Activated CD8-positive, alpha-beta memory T cell treated with anti-CD3 and anti-CD28 coated beads, Interleukin-2, amount 50 U/mL, for 4 hours (primary cell): ENCODE measurements at regions not wholly inside any gene's neighbourhood (a gene's known extent, or its start where the extent isn't known, plus 50 kb on each side); places are given as distances from the start of the nearest gene placed in this dataset.
"Not testable (repeated sequence)": the region's sequence is repeated elsewhere in the genome, so short reads cannot be mapped to it uniquely, and the experiment has no call there.

Experiments
- DNase-seq: peaks from one replicate; pipeline ENCODE4 v3.0.0-alpha.2; 2020

DNA sequence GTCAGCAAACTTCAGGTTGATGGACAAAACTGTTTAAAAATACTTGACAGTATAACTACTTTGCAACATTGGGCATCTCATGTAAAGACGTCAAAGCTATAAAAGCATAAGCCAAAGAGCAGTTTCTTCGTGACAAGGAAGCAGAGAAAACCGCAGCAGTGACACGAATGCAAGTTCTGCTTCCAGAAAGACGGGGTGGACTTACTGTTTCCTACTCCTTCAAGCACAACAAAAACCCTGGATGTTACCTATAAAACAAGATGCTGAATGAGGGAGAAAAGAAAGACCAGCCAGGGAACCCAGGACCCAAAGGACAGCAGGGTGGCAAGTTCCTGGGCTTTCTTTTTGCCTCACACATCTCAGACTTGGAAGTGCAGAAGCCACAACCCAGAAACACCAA is 98.0 kb downstream of the DLL1 start:
- DNase-seq = no peak

DNA sequence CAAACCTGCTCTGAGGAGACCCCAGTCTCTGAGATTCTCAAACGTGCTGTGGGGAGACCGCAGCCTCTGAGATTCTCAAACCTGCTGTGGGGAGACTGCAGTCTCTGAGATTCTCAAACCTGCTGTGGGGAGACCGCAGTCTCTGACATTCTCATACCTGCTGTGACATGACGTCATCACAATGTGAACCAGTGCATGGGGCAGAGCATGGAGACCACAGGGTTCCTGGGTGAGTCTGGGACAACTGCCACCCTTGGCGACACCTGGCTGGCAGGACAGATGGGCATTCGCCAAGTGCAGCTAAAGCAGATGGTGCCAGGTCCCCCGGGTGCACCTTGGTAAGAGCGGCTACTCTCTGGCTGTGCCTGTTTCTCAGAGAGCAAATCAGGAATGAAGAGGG is 98.8 kb downstream of the DLL1 start:
- DNase-seq = not testable (repeated sequence)

DNA sequence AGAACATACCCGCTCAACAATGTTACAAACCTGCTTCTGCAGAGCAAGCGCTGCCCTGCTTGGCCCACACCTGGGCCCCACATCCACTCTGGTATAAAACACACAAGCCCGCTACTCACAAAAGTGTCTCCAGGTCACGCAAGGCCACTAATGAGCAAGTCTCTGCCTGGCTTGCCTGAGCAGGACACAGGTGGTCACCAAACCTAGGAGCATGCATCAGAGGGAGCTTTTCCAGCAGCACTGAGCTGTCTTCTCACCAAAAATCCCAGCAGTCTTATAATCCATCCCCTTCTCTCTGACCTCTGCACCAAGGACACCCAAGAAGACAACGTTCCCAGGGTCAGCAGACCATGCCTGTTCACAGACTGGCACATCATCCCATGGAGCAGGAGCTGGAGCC is 100.8 kb downstream of the DLL1 start:
- no peak for DNase-seq

DNA sequence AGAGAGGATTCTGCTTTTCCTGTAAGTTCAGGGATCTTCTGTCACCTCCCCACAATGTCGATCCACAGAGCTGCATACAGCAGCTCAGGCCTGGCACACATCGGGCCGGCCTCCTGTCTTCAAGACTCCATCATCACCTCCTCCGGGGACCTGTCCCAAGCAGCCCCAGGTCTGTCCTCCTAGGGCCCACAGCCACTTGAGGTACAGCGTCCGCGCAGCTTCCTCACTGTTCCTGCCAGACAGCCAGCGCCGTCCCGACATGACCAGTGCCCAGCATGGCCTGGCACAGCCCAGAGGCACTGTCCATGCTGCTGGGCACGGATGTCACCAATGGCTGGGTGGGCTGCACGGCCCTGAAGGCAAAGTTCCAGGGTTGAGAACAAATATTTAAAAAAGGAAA is 101.6 kb downstream of the DLL1 start:
- DNase-seq = no peak

DNA sequence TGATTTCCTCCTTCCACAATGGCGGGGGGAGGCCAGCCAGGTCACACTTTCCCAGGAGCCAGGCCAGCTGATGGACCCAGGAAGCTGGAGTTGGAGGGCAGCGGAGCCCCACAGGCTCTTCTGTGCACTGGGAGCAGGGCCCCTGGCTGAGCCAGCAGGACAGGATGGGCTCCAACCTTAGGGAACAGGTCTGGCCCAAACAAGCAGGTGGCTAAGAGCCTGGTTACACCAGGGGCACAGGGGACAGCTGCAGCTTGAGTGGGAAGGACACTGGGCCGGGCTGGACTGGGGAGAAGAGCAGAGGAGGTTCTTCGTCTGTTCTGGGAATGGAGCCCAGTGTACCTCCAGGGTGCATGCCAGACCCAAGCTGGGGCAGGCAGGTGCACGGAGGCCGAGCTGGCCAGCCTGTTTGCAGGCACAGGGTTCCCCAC is 102.3 kb downstream of the DLL1 start:
- DNase-seq = no peak

DNA sequence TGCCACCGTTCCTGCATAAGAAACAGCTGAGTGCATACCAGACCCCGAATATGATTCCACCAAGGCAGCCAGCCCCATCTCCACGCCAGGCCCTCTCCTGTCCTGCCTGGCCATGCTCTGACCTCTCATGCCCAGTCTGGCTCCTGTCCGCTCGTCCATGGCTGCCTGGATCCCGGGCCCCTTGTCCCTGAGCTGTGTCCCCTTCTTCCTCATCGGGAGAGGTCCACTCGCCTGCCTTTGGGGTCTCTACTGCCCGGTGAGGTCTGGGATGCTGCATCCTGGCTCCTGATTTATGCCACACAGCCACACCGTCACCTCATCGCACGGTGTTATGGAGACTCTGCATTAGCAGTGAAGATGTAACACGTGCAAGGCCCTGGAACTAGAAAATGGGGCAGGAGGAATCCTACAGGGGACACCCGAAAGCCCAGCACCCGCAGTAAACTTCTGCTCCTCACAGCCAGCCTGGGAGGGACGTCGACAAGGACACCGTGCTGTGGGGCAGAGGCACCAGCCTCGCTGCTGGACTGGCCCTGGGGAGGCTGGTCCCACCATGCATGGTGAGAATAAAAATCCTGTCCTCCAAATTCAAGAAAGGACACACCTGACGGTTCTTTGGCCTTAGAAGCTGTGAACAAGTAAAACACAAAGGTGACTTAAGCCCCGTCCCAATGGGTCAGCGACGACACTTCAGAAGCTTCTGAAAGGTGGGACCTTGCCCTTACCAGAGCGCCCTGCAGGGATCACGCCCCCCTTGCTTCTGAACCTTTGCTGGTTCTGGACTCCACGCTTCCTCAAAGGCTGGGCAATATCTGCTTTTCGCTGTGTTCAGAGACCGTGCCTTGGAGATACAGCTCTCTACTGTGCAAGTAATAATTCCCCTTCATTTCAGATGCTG is 103.0 kb downstream of the DLL1 start:
- DNase-seq = no peak

DNA sequence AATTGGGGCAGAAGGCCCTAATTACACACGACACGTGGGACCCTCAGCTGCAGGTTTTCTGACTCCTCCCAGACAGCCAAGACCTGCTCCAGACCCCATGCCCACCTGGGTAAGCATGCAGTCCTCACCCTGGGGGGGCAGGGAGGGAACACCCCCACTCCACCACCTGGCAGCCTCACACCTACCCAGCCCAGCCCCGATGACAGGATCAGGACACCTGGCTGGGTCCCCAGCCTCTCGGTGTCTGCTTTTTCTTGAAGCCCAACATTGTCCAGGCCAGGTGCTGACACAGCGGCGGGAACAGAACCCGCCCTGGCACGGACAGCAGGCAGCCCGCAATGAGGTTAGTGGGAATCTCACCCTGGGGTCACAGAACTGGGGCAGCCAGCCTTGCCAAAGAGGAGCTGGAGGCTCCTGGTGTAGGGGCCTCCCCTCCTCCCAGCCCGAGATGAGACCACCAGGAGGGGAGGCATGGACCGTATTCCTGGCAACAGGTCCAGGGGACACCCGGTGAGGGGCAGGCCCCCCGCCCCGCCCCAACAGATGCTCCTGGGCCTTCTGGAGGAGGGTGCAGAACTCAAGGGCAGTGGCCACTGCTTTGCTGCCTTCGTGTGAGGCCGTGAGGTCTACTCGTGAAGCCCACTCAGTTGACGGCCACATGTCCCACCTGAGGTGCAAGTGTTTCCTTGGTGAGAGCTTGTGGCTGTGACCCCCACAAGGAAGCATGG is 103.8 kb downstream of the DLL1 start:
- no peak for DNase-seq

DNA sequence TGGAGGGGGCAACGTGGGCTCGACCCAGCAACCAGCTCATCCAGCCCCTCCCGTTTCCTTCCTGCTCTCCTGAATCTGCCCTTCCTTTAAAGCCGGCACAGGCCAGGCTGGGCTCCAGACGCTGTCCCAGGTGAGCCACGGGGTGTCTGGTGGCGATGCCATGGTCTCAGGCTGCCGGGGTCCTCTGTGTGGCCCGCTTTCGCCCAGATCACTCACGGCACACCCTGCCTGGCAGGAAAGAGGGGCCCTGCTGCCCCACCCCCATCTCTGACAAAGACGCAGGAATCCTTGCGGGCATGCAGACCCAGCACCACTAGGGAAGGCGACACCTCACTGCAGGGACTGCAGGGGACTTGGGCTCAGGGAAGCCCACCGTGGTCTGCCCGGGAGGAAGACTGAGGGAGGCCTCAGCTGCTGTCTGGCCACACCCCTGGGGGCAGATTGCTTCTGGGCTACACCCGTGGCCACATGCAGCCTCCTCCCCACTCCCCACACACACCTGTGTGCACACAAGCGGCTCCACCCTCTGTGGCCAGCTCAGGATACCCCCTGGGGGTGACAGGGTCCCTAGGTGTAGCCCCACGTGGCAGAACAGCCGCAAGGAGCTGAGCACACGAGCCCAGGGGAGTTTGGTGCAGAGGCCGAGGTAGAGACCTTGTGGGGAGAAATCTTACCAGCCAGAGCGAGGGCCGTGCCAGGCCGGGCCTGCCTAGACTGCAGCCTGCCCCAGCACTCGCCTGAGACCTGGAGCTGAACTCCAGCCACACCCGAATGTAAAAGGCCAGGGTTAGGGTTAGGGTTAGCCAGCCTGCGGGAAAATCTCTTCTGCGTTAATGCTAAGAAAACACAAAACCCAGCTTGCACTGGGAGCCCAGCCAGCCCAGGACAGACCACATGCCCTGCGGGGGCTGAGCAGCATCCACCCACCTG is 104.6 kb downstream of the DLL1 start:
- DNase-seq = no peak

DNA sequence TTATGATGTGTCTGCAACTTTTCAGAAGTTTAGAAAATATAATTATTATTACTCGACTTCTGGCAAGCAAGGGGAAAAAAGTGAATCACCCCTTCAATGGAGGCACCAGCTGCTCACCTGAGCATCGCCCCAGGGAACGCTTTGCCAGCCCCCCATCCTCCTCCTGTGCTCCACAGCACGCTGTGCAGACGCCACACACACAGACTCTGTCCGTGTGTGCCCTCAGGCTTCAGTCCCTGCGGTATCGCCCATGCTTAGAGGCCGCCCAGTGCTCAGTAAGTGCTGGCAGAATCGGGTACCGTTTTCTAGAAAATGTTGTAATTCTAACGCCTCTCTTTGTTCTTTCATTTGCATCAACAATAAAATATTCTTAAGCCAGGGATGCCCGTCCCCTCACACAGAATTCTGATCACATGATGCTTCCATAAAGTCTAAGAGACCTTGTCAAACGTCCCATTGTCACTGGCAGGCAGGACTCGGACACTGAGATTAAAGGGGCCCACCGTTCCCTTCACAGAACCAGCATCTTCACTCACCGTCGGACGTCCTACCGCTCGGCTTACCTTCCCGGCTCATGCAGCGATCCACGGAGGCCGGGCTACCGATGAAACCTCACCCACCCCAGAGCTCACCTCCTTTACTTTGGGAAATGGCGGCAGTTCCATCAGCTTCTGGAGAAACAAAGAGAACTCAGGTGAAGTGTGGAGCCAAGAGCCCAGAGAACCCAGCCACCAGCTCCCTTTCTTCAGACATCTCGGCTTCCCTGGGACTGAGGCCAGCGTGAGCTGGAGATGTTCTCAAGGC is 105.5 kb downstream of the DLL1 start:
- DNase-seq = no peak

DNA sequence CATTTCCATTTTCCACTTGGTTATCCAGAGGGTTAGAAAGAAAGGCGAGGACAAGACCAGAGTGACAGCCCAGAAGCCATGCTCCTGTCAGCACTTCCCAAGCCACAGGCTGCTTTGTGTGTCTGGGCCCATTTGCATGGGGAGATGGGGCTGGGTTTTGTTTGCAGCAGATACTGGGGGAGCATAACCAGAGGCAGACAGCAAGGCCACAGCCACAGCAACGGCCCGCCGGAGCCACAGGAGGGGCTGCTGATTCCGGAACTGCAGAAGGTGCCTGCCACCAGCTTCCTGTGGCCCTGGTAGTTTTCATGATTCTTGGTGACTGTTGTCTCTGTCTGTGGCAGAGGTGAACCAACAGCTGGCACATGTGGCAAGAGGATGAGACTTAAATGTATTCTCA is 106.6 kb downstream of the DLL1 start:
- DNase-seq = no peak

DNA sequence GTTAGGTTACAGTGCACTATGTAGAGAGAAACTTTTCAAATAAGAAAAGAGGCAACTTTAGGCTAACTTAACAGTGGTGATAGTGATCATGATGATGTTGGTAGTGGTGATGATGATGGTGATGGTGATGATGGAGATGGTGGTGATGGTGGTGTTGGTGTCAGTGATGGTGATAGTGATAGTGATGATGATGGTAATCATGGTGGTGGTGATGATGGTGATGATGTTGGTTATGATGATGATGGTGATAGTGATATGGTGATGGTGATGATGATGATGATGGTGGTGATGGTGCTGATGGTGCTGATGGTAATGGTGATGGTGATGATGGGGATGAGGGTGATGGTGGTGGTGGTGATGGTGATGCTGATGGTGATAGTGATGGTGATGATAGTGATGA is 107.4 kb downstream of the DLL1 start:
- no peak for DNase-seq

DNA sequence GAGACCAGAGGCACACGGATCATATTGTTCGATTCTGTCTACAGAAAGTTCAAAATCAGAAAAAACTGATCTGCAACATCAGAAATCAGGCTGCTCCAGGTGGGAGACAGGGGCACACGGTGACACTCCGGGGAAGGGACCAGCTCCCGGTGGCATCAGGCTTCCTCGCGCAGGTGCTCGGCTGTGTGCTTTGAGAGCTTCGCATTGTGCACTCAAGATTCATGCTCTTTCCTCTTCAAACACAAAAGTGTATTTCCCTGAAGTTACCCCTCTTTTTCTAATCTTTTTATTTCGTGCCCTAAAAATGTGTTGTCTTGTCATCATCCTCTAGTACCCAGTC is 108.1 kb downstream of the DLL1 start:
- DNase-seq = no peak

DNA sequence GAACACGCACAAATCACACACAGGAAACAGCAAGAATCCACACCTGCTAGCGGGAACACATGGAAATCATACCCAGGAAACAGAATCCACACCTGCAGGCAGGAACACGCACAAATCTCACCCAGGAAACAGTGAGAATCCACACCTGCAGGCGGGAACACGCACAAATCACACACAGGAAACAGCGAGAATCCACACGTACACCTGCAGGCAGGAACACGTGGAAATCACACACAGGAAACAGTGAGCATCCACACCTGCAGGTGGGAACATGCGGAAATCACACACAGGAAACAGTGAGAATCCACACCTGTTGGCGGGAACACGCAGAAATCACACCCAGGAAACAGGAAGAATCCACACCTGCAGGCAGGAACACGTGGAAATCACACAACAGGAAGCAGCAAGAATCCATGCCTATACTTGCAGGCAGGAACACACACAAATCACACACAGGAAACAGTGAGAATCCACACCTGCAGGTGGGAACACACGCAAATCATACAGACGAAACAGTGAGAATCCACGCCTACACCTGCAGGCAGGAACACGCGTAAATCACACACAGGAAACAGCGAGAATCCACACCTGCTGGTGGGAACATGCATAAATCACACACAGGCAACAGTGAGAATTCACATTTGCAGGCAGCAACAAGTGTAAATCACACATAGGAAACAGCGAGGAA is 108.6 kb downstream of the DLL1 start:
- DNase-seq = no peak

DNA sequence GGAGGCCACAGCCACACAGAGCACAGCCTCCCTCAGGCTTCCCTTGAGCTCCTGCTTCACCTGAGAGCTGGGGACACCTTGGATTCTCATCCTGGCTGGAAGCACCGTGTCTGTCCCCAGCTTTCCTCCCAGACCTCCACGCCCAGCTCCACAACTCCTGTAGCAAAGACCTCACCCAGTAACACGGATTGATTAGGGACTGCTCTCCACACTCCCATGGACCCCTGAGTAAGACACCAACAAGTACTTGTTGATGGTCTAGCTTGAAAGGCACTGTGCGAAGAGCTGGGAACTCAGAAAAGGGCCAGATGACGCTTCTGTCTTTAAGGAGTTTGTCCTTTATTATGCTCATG is 109.6 kb downstream of the DLL1 start:
- DNase-seq = no peak

DNA sequence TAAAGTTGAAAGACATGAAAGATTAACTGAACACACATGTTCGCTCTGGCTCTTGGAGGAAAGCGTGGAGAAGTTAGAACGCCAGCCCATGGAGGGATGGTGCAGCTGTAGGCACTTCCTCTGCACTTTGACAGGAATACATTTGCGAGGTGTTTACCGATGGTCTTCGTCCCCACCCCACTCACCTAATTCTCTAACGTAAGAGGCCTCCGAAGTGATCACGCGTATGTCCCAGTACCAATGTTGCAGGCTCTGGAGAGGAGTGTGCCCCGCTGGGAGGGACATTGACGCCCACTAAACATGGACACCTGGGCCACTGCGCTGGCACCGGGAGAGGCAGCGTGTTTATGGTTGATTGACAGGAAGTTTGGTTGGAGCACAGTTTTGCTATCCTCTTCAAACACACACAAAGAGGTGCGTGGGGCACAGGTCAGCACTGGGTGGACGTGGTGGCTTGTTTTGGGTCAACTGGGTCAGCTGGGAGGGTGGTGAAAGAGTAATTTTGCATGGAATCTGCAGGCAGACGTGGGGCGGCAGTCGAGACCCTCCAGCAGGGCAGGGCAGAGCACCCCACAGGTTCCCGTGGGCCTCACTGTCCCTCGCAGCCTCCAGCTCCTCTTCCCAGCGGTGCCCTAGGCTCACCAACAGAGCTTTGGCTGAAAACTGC is 110.1 kb downstream of the DLL1 start:
- no peak for DNase-seq

DNA sequence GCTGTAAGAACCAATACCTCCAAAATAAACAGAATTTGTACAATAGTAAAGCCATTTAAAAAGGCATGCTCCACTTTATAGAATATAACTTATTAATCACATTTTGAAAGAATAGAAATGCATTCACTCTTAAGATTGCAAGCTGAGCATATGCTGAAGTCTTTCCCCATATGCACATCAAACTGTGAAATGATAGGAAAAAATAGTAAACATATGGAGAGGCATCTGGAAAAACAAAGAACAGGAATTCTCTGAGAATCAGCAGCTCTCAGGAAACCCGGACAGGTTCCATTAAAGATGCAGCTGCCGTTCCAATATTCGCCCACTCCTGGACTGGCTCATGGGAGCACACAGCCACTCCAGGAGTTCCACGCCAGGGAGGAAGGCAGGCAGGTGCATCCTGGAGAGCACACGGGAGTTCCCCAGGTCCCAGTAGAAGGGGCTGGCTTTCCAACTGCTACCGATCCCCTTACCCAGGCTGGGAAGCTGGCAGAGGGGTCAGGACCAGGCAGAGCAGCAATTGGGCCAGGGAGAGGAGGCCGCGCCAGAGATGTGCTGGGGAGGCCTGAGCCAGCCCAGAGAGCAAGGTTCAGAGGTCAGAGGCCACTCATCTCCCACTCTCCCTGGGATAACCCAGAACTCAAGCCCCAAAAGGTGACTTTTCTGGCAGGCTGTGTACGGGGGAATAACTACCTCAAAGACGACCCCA is 111.1 kb downstream of the DLL1 start:
- no peak for DNase-seq

DNA sequence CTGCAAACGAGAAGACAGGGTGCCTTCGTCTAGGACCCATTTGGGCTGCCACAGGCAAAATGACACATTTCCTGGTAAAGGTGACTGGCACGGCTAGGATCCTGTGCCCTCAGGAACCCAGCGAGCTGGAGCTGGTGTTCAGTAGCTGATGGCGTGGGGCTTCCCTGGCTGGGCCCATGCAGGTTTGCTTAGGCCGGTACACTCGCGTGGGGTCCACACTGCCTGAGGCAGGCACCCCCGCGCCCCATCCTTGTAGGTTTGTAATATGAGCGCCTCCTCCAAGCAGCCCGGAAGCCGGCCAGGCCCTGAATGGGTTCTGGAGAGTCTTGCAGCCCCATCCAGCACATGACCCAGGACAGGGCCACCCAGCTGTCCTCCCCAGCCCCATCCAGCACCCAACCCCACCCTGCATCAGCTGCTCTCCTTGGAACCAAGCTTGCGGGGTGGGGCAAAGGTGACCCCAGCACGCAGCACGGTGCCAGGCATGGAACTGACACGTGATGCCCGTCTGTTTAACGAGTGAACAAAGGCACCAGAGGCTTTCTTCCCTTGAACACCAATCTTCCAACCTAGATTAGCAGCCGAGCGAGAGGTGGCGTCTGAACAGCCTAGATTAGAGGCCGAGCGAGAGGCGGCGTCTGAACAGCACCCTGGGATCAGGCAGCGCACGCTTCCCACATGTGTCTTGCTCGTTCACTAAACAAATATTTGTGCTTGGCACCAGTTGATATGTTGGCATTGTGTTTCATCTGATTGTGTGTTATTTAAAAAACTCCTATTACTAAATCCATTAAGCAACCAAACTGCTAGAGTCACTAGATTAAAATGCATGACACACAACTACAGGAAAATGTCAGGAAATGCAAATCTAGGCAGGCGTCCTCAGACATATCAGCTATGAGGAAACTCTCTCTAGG is 112.1 kb downstream of the DLL1 start:
- no peak for DNase-seq

DNA sequence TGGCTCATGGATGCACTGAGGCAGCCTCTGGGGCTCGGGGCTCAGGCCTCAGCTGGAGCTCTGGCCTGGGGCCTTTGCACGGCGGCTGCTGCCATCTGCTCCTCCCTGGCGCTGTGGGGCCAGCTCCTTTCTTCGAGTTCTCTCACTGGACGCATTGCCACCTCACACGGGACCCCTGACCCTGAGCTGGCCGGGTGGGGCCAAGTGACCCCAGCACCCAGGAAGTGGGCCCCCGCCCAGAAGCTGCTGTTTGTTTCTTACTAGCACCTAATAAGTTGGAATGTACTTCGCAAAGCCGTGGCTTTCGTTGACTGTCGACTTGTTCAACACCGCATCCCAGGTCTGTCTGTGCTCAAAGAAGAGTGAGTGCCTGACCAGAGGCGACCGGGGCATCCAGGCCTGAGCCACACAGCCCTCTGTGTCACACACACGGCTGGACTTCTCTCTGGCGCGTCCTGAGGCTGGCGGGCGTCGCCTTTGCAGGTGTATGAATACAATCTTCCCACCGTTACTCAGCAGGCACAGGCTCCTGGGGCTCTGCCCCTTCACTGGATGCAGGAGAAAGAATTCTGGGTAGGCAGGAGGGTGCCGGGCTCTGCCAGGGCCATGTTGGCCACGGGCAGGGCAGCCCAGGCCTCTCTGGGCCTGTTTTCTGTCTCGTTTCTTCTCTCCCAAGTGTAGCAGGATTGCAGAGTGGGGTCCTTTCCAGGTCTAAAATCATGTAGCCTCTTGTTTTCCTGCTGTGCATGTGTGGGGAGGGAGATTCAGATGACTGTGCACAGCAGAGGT is 112.9 kb downstream of the DLL1 start:
- DNase-seq = no peak
